Activated B cell treated with CpG ODN at 0.5 μM for 24 hours (primary cell): ENCODE measurements at regions not wholly inside any gene's neighbourhood (a gene's known extent, or its start where the extent isn't known, plus 50 kb on each side); places are given as distances from the start of the nearest gene placed in this dataset.
"Not testable (repeated sequence)": the region's sequence is repeated elsewhere in the genome, so short reads cannot be mapped to it uniquely, and the experiment has no call there.

Source experiments
- ATAC-seq: fragments of 200-7000 bp; cut with Tn5 transposase; one replicate; pipeline ENCODE4 v1.10.0; 2021; ENCODE audit warnings: low read depth, mild to moderate bottlenecking, moderate library complexity
- CTCF ChIA-PET: fragments of 350-600 bp; sonication (Branson Sonifier 250); formaldehyde crosslinking; loops from one replicate; lab custom pipeline; 2021; ENCODE audit warnings: antibody characterized with exemption; lab: Charles Lee
- POLR2A ChIA-PET: fragments of 350-600 bp; sonication (Branson Sonifier 250); formaldehyde crosslinking; loops from one replicate; lab custom pipeline; 2021; ENCODE audit warnings: antibody characterized with exemption; lab: Charles Lee
- DNase-seq: peaks from one replicate; pipeline ENCODE4 v3.0.0; 2022
- H3K27ac Mint-ChIP-seq: one replicate; pipeline ENCODE4 v1.8.0; 2020; ENCODE audit warnings: mixed read lengths
- H3K27me3 Mint-ChIP-seq: one replicate; pipeline ENCODE4 v1.8.0; 2021; ENCODE audit warnings: mixed read lengths
- H3K36me3 Mint-ChIP-seq: one replicate; pipeline ENCODE4 v1.8.0; 2021; ENCODE audit warnings: low read depth, mixed read lengths
- H3K4me1 Mint-ChIP-seq: one replicate; pipeline ENCODE4 v1.8.0; 2021; ENCODE audit warnings: mixed read lengths
- H3K4me3 Mint-ChIP-seq: one replicate; pipeline ENCODE4 v1.8.0; 2020; ENCODE audit warnings: mild to moderate bottlenecking, mixed read lengths
- H3K9me3 Mint-ChIP-seq: one replicate; pipeline ENCODE4 v1.8.0; 2020; ENCODE audit warnings: mixed read lengths
- intact Hi-C: fragments of 100-400 bp; cut with micrococcal nuclease; formaldehyde crosslinking; loops from one replicate; pipeline ENCODE4 v1.15.1; 2024
- TF ChIP-seq, protein P1 (sequence below): fragments of 200-600 bp; IDR thresholded peaks from one replicate; pipeline ENCODE4 v1.8.0; 2022; ENCODE audit warnings: antibody characterized with exemption, mild to moderate bottlenecking

DNA sequence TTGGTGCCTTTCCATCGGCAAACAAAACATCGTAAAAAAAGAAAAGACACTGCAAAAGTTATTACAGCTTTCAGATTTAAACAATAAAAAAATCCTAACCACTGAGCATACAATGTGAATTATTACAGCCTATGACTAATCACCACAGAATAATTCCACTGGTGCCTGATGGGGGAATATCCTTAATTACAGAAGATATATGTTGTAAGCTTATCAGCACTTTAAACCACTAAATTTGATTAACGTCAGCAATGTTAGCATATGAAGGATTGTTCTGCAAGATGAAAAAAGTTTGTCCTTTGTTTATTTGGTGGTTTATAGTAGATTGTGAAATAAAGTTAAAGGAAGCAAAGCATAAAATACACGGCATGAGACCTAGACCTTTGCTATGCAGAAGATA, 210.2 kb upstream of the ADAMTS3 start:
- intact Hi-C loops: no loop called here
- CTCF ChIA-PET: no interaction called here
- ATAC-seq (no peak), DNase-seq (no peak)
- POLR2A ChIA-PET: no interaction called here
- no peaks in the 10 kb centered on the region for H3K9me3 Mint-ChIP-seq
- no peaks in the 10 kb centered on the region for H3K4me1 Mint-ChIP-seq
- TF ChIP-seq, protein P1, sequence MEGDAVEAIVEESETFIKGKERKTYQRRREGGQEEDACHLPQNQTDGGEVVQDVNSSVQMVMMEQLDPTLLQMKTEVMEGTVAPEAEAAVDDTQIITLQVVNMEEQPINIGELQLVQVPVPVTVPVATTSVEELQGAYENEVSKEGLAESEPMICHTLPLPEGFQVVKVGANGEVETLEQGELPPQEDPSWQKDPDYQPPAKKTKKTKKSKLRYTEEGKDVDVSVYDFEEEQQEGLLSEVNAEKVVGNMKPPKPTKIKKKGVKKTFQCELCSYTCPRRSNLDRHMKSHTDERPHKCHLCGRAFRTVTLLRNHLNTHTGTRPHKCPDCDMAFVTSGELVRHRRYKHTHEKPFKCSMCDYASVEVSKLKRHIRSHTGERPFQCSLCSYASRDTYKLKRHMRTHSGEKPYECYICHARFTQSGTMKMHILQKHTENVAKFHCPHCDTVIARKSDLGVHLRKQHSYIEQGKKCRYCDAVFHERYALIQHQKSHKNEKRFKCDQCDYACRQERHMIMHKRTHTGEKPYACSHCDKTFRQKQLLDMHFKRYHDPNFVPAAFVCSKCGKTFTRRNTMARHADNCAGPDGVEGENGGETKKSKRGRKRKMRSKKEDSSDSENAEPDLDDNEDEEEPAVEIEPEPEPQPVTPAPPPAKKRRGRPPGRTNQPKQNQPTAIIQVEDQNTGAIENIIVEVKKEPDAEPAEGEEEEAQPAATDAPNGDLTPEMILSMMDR: no peak
- H3K27me3 Mint-ChIP-seq: no peaks in the 10 kb centered on the region
- H3K36me3 Mint-ChIP-seq: no peaks in the 10 kb centered on the region
- no peak overlapping the region for H3K4me3 Mint-ChIP-seq
- H3K27ac Mint-ChIP-seq: no peak overlapping the region

DNA sequence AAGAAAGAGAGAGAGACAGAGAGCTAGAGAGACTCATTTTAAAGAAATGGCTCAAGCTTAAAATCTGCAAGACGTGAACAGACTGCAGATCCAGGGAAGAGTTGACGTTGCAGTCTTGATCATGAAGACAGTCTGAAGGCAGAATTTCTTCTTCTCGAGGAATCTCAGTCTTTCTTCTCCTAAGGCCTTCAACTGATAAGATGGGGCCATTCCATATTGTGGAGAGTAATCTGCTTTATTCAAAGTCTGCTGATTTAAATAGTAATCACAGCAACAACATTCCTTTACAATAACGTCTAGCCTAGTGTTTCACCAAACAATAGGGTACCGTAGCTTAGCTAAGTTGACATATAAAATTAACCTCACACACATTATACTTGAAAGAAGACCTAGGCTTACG, 208.4 kb upstream of the ADAMTS3 start:
- TF ChIP-seq, protein P1: no peak
- Mint-ChIP-seq H3K36me3 (no peaks in the 10 kb centered on the region), H3K9me3 (no peaks in the 10 kb centered on the region), H3K4me3 (no peak overlapping the region), H3K27me3 (no peaks in the 10 kb centered on the region), H3K4me1 (no peaks in the 10 kb centered on the region), H3K27ac (no peak overlapping the region)
- intact Hi-C loops: no loop called here
- POLR2A ChIA-PET: no interaction called here
- ATAC-seq: no peak
- CTCF ChIA-PET: no interaction called here
- no peak for DNase-seq

DNA sequence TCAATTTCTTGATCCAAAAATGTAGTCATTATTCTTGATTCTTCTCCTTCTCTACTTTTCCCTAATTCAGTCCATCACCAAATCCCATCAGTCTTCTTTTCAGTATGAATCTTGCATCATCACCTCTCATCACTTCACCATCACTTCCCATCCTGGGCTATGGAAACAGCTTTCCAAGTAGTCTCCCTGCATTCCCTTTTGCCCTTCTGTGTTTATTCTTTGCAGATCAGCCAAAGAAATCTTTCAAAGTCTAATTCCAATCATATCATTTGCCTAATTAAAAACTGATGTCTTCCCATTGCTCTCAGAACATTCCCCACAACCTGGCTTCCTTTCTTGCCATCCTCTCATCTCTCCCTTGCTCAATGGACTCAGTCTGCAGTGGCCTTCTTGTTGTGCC, 201.7 kb upstream of the ADAMTS3 start:
- no peak overlapping the region for H3K27ac Mint-ChIP-seq
- ChIA-PET CTCF (no interaction called here), POLR2A (no interaction called here)
- intact Hi-C loops: no loop called here
- no peak for ATAC-seq
- H3K4me1 Mint-ChIP-seq: no peaks in the 10 kb centered on the region
- DNase-seq: no peak
- no peaks in the 10 kb centered on the region for H3K9me3 Mint-ChIP-seq
- no peak overlapping the region for H3K4me3 Mint-ChIP-seq
- TF ChIP-seq, protein P1: no peak
- H3K36me3 Mint-ChIP-seq: no peaks in the 10 kb centered on the region
- no peaks in the 10 kb centered on the region for H3K27me3 Mint-ChIP-seq

DNA sequence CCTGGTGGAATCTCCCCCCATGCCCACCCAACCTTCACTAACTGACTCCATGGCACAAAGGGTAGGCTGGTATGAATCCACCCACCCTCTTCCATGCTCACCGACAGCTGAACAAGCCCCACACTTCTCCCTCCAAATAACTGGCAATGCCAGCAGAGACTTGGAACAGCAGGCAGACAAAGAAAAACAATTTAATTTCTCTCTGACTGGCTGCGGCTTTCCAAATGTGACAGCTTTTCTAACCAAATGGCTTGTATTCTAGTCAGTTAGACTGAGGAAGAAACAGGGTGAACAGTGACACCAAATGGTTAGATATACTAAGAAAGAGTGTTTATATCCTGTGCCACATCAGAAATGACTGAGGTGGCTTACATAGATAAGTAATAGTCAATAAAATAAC, 199.3 kb upstream of the ADAMTS3 start:
- Mint-ChIP-seq H3K27ac (no peak overlapping the region), H3K27me3 (no peaks in the 10 kb centered on the region), H3K4me3 (no peak overlapping the region), H3K9me3 (no peaks in the 10 kb centered on the region), H3K36me3 (no peaks in the 10 kb centered on the region), H3K4me1 (no peaks in the 10 kb centered on the region)
- ATAC-seq (no peak), DNase-seq (no peak)
- ChIA-PET CTCF (no interaction called here), POLR2A (no interaction called here)
- intact Hi-C loops: no loop called here
- TF ChIP-seq, protein P1: no peak

DNA sequence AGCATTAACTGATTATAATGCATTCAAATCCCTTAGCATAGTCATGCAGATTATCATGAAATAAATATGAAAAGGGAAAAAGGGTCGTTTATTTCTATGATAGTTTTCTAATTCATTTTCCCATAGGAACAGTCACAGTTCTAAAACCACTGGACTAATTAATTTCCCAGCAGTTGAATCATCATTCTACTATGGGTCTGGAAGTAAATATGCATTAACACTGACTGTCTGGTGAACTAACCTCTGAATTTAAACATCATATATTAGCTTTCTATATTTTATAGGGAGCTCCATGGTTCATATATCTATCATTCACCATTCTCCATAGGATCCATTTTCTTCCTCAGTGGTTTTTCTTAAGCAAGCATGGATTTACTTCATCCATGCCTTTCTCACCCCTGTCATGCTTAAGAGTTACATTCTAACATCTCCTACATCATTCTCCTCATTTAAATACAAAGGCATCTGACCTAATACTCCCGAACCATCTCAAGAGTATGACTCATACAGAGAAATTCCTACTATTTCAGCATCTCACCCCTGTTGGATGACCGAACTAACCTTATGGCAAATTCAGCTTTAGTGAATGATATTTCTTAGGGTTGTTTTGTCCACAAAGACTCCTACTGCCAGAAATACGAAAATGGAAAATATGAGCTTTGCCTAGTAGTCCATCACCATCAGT, 198.7 kb upstream of the ADAMTS3 start:
- Mint-ChIP-seq H3K9me3 (no peaks in the 10 kb centered on the region), H3K27me3 (no peaks in the 10 kb centered on the region), H3K36me3 (no peaks in the 10 kb centered on the region), H3K27ac (no peak overlapping the region), H3K4me3 (no peak overlapping the region), H3K4me1 (no peaks in the 10 kb centered on the region)
- intact Hi-C loops: no loop called here
- TF ChIP-seq, protein P1: no peak
- DNase-seq (no peak), ATAC-seq (no peak)
- ChIA-PET CTCF (no interaction called here), POLR2A (no interaction called here)

DNA sequence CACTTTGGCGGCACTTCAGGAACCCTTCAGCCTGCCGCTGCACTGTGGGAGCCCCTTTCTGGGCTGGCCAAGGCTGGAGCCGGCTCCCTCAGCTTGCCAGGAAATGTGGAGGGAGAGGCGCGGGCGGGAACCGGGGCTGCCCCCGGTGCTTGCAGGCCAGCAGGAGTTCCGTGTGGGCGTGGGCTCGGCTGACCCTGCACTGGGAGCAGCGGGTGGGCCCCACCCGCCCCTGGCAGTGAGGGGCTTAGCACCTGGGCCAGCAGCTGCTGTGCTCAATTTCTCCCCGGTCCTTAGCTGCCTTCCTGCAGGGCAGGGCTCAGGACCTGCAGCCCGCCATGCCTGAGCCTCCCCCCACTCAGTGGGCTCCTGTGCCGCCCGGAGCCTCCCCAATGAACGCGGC, 196.8 kb upstream of the ADAMTS3 start:
- POLR2A ChIA-PET, CTCF ChIA-PET, H3K4me3 Mint-ChIP-seq, DNase-seq, H3K4me1 Mint-ChIP-seq, ATAC-seq, H3K36me3 Mint-ChIP-seq, intact Hi-C loops, H3K9me3 Mint-ChIP-seq, H3K27me3 Mint-ChIP-seq, H3K27ac Mint-ChIP-seq: not testable (repeated sequence)
